Colonic mucosa (tissue), 4 donors: ENCODE measurements at regions not wholly inside any gene's neighbourhood (a gene's known extent, or its start where the extent isn't known, plus 50 kb on each side); places are given as distances from the start of the nearest gene placed in this dataset.

Experiments used
- DNase-seq: peaks from one replicate; pipeline ENCODE4 v3.0.0-alpha.2; 2020
- H3K27ac ChIP-seq: fragments of 200-600 bp; one replicate; pipeline ENCODE4 v1.8.0; 2021
- H3K27me3 ChIP-seq: fragments of 200-600 bp; one replicate; pipeline ENCODE4 v1.8.0; 2021
- H3K36me3 ChIP-seq: fragments of 200-600 bp; one replicate; pipeline ENCODE4 v1.8.0; 2021
- H3K4me1 ChIP-seq: fragments of 200-600 bp; one replicate; pipeline ENCODE4 v1.8.0; 2021; ENCODE audit warnings: mild to moderate bottlenecking
- H3K4me3 ChIP-seq: fragments of 200-600 bp; one replicate; pipeline ENCODE4 v1.8.0; 2021
- H3K9ac ChIP-seq, 2 donors: one replicate each; pipeline ENCODE4 v1.7.0; 2013; ENCODE audit warnings: control low read depth in 2 of 2, low read depth in 2 of 2, low read length in 2 of 2
- H3K9me3 ChIP-seq: fragments of 200-600 bp; one replicate; pipeline ENCODE4 v1.8.0; 2021
- intact Hi-C: fragments of 100-400 bp; cut with DNase I; formaldehyde crosslinking; loops from one replicate; pipeline ENCODE4 v1.14.1; 2022
- TF ChIP-seq, protein P1 (sequence below): fragments of 200-600 bp; IDR thresholded peaks from one replicate; pipeline ENCODE4 v1.8.0; 2022; ENCODE audit warnings: antibody characterized with exemption, mild to moderate bottlenecking
- donor health status: healthy.
- donor health status: DM: no; HTN: no; CAD: no.
- donor health status: DM: no; HTN: no; CAD: no.

DNA sequence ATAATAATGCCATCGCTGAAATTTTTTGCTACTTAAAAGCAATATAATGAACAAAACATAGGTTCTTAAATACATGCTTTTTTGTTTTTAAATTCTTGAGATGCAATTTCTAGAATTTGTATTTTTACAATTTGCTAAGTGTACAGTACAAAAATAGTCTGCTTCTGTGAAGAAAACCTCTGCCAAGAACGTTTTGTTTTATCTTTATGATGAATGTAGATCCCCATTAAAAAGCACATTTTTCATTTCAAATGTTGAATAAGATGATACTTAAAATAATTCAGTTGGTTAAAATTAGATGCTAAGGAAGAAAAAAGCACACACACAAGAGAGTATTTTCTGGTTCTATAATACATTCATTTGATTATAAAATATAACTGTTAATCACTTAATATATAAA, 1358.5 kb upstream of the CITED2 start:
- DNase-seq: no peak
- Histone ChIP-seq H3K9me3 (no peaks in the 10 kb centered on the region), H3K36me3 (no peaks in the 10 kb centered on the region), H3K4me3 (no peak overlapping the region), H3K9ac (no peak overlapping the region), H3K27me3 (no peaks in the 10 kb centered on the region), H3K27ac (no peak overlapping the region), H3K4me1 (no peaks in the 10 kb centered on the region)
- intact Hi-C loops: no loop called here
- TF ChIP-seq, protein P1, sequence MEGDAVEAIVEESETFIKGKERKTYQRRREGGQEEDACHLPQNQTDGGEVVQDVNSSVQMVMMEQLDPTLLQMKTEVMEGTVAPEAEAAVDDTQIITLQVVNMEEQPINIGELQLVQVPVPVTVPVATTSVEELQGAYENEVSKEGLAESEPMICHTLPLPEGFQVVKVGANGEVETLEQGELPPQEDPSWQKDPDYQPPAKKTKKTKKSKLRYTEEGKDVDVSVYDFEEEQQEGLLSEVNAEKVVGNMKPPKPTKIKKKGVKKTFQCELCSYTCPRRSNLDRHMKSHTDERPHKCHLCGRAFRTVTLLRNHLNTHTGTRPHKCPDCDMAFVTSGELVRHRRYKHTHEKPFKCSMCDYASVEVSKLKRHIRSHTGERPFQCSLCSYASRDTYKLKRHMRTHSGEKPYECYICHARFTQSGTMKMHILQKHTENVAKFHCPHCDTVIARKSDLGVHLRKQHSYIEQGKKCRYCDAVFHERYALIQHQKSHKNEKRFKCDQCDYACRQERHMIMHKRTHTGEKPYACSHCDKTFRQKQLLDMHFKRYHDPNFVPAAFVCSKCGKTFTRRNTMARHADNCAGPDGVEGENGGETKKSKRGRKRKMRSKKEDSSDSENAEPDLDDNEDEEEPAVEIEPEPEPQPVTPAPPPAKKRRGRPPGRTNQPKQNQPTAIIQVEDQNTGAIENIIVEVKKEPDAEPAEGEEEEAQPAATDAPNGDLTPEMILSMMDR: no peak

DNA sequence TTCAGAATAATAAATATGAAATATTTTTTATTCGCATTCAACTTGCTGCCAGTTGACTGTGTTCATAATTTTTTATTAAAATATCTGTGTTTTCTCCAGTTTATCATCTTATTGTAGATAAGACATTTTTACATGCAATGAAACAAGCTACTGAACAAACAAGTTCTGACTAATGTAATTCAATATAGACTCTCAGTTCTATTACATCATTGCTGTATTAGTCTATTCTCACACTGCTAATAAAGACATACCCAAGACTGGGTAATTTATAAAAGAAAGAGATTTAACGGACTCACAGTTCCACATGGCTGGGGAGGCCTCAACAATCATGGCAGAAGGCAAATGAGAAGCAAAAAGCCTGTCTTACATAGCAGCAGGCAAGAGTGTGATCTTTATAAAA, 1357.7 kb upstream of the CITED2 start:
- intact Hi-C loops: no loop called here
- Histone ChIP-seq H3K36me3 (no peaks in the 10 kb centered on the region), H3K4me1 (no peaks in the 10 kb centered on the region), H3K4me3 (no peak overlapping the region), H3K27ac (no peak overlapping the region), H3K9ac (no peak overlapping the region), H3K27me3 (no peaks in the 10 kb centered on the region), H3K9me3 (no peaks in the 10 kb centered on the region)
- TF ChIP-seq, protein P1: no peak
- DNase-seq: no peak

DNA sequence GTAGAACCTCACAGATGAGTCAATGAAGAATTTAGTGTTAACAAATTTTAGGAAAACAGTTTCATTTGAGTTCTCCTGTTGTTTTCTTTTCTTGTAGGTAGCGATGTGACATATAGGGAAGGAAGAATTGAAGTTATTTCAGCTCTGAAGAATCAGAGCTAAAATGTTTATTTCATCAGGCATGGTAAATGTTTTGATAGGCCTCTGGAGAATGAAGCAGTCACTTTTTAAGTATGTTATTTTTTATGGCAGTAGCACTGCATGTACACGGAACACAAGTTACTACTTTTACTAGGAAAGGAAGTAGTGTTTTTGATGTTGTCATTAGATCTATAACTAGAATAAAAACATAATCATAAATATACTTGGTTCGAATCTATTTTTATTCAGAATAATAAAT, 1357.3 kb upstream of the CITED2 start:
- H3K4me1 ChIP-seq: no peaks in the 10 kb centered on the region
- TF ChIP-seq, protein P1: no peak
- no peak for DNase-seq
- H3K27ac ChIP-seq: no peak overlapping the region
- H3K9me3 ChIP-seq: no peaks in the 10 kb centered on the region
- no peaks in the 10 kb centered on the region for H3K36me3 ChIP-seq
- H3K9ac ChIP-seq: no peak overlapping the region
- no peak overlapping the region for H3K4me3 ChIP-seq
- intact Hi-C loops: no loop called here
- H3K27me3 ChIP-seq: no peaks in the 10 kb centered on the region

DNA sequence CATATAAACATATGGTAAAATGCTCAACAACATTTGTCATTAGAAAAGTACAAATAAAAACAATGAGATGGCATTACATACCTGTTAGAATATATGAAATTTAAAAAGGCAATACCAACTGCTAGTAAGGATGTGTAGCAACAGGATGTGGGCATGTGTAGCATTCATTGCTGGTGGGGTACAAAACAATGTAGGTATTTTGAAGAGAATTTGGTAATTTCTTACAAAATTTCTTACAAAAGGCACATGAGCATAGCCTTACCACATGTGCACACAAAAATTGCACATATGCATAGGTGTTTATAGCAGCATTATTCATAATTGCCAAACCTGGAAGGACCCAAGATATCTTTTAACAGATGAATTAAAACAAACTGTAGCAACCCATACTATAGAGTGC, 1355.1 kb upstream of the CITED2 start:
- H3K9me3 ChIP-seq: no peaks in the 10 kb centered on the region
- no peak overlapping the region for H3K27ac ChIP-seq
- no peak for DNase-seq
- no peaks in the 10 kb centered on the region for H3K27me3 ChIP-seq
- no peak overlapping the region for H3K4me3 ChIP-seq
- H3K4me1 ChIP-seq: no peaks in the 10 kb centered on the region
- intact Hi-C loops: no loop called here
- H3K36me3 ChIP-seq: no peaks in the 10 kb centered on the region
- TF ChIP-seq, protein P1: no peak
- no peak overlapping the region for H3K9ac ChIP-seq

DNA sequence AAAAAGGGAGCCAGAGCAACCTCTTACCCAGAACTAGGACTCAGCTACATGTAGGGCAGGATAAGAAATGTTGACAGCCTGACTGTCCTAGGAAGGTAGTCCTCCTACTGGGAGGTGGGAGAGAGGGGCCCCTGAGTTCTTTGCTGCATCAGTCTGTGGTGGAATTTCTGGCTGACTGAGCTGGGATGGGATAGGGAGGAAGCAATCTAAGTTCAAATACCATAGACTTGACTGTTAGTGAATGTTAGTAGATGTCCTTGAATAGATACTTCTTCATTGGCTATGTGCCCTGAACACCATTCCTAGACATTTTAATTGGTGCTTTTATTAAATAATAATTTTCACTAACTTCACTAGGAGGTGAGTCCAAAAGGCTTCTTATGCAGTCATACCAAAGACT, 1343.6 kb upstream of the CITED2 start:
- Histone ChIP-seq H3K9me3 (no peaks in the 10 kb centered on the region), H3K27me3 (no peaks in the 10 kb centered on the region), H3K4me3 (no peak overlapping the region), H3K36me3 (no peaks in the 10 kb centered on the region), H3K27ac (no peak overlapping the region), H3K4me1 (no peaks in the 10 kb centered on the region), H3K9ac (no peak overlapping the region)
- TF ChIP-seq, protein P1: no peak
- DNase-seq: no peak
- intact Hi-C loops: no loop called here

DNA sequence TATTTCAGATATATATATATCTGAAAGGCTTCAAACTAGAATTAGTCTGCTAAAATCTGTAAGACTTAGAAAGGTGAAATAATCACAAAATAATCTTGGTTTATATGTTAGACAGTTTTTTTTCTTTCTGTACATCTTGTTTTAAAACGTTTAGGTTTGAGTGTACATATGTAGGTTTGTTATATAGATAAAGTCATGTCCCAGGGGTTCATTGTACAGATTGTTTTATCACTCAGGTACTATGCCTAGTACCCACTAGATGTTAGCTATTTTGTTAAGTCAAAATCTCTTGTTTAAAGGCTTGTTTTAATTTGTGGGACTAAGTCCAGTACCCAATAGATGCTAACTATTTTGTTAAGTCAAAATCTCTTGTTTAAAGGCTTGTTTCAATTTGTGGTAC, 1339.0 kb upstream of the CITED2 start:
- Histone ChIP-seq H3K9me3 (no peaks in the 10 kb centered on the region), H3K9ac (no peak overlapping the region), H3K4me1 (no peaks in the 10 kb centered on the region), H3K4me3 (no peak overlapping the region), H3K27me3 (no peaks in the 10 kb centered on the region), H3K27ac (no peak overlapping the region), H3K36me3 (no peaks in the 10 kb centered on the region)
- intact Hi-C loops: no loop called here
- TF ChIP-seq, protein P1: no peak
- no peak for DNase-seq
